SJSA1 (cell line): ENCODE measurements at regions not wholly inside any gene's neighbourhood (a gene's known extent, or its start where the extent isn't known, plus 50 kb on each side); places are given as distances from the start of the nearest gene placed in this dataset.
A peak's percentile ranks its signal among the peaks of the same experiment; 100 is the strongest.

Source experiments
- DNase-seq, 2 experiments: peaks; one replicate each; pipeline ENCODE4 v3.0.0-alpha.2; 2015 to 2020; ENCODE audit warnings: low spot score in 2 of 2, low read depth in 1 of 2
- H3K27ac ChIP-seq: fragments of 250-450 bp; sonication (Bioruptor Pico); 2 replicates; pipeline ENCODE4 v1.5.1; 2020; ENCODE audit warnings: mild to moderate bottlenecking, moderate library complexity
- H3K27me3 ChIP-seq: fragments of 250-450 bp; sonication (Bioruptor Pico); replicated peaks from 2 replicates; pipeline ENCODE4 v1.5.1; 2020; ENCODE audit warnings: mild to moderate bottlenecking, moderate library complexity
- H3K36me3 ChIP-seq: fragments of 250-450 bp; sonication (Bioruptor Pico); 2 replicates; pipeline ENCODE4 v1.5.1; 2020; ENCODE audit warnings: mild to moderate bottlenecking
- H3K4me1 ChIP-seq: fragments of 250-450 bp; sonication (Bioruptor Pico); replicated peaks from 2 replicates; pipeline ENCODE4 v1.6.1; 2021; ENCODE audit warnings: mild to moderate bottlenecking
- H3K4me3 ChIP-seq: fragments of 250-450 bp; sonication (Bioruptor Pico); 2 replicates; pipeline ENCODE4 v1.5.1; 2020; ENCODE audit warnings: mild to moderate bottlenecking
- H3K9me3 ChIP-seq: fragments of 250-450 bp; sonication (Bioruptor Pico); replicated peaks from 2 replicates; pipeline ENCODE4 v1.5.1; 2020; ENCODE audit warnings: mild to moderate bottlenecking

- Histone ChIP-seq H3K27ac (no peak overlapping the region), H3K9me3 (0 out of 2 replicates have a peak, but pooled peaks cover 3% of the 10 kb centered on the region), H3K36me3 (no peaks in the 10 kb centered on the region), H3K4me3 (no peak overlapping the region), H3K27me3 (no peaks in the 10 kb centered on the region), H3K4me1 (no peaks in the 10 kb centered on the region)
- DNase-seq: no peak
Measured at GRCh38 chr15:46408312-46408711, 773.5 kb downstream of the SQOR start.

GRCh38 chr15:46409841-46410301 is 775.0 kb downstream of the SQOR start:
- no peak for DNase-seq
- Histone ChIP-seq H3K36me3 (no peaks in the 10 kb centered on the region), H3K27ac (no peak overlapping the region), H3K9me3 (0 out of 2 replicates have a peak, but pooled peaks cover 6% of the 10 kb centered on the region), H3K27me3 (no peaks in the 10 kb centered on the region; the same call in 1 of the 2 replicates), H3K4me1 (peaks cover 6% of the 10 kb centered on the region; the same call in 1 of the 2 replicates), H3K4me3 (no peak overlapping the region)

- Histone ChIP-seq H3K4me3 (no peak overlapping the region), H3K9me3 (0 out of 2 replicates have a peak, but pooled peaks cover 6% of the 10 kb centered on the region), H3K36me3 (no peaks in the 10 kb centered on the region), H3K27ac (no peak overlapping the region), H3K4me1 (peaks cover 6% of the 10 kb centered on the region; the same call in 1 of the 2 replicates), H3K27me3 (no peaks in the 10 kb centered on the region; the same call in 1 of the 2 replicates)
- DNase-seq: no peak
Measured at GRCh38 chr15:46410705-46411104, 775.9 kb downstream of the SQOR start.

GRCh38 chr15:46411900-46412299 is 777.1 kb downstream of the SQOR start:
- Histone ChIP-seq H3K4me3 (no peak overlapping the region), H3K27ac (no peak overlapping the region), H3K9me3 (0 out of 2 replicates have a peak, but pooled peaks cover 6% of the 10 kb centered on the region), H3K4me1 (peaks cover 6% of the 10 kb centered on the region; the same call in 1 of the 2 replicates), H3K36me3 (no peaks in the 10 kb centered on the region), H3K27me3 (no peaks in the 10 kb centered on the region; the same call in 1 of the 2 replicates)
- no peak for DNase-seq

- Histone ChIP-seq H3K4me1 (peaks cover 6% of the 10 kb centered on the region; the same call in 1 of the 2 replicates), H3K4me3 (no peak overlapping the region), H3K27me3 (no peaks in the 10 kb centered on the region; the same call in 1 of the 2 replicates), H3K27ac (peak overlapping the region; percentile 37; the same call in 1 of the 2 replicates), H3K9me3 (peaks cover 6% of the 10 kb centered on the region; the same call in 1 of the 2 replicates), H3K36me3 (no peaks in the 10 kb centered on the region)
- peak in 1 of 2 experiments; percentile 1 for DNase-seq
Measured at GRCh38 chr15:46413799-46414198, 779.0 kb downstream of the SQOR start.

- Histone ChIP-seq H3K27ac (no peak overlapping the region), H3K27me3 (no peaks in the 10 kb centered on the region; the same call in 1 of the 2 replicates), H3K4me1 (peaks cover 6% of the 10 kb centered on the region; the same call in 1 of the 2 replicates), H3K36me3 (no peaks in the 10 kb centered on the region), H3K9me3 (peaks cover 6% of the 10 kb centered on the region; the same call in 1 of the 2 replicates), H3K4me3 (no peak overlapping the region)
- DNase-seq: no peak
Measured at GRCh38 chr15:46416544-46416943, 781.7 kb downstream of the SQOR start.

GRCh38 chr15:46420990-46421389 is 786.2 kb downstream of the SQOR start:
- Histone ChIP-seq H3K27me3 (no peaks in the 10 kb centered on the region), H3K4me1 (no peaks in the 10 kb centered on the region), H3K4me3 (no peak overlapping the region), H3K9me3 (peaks cover 3% of the 10 kb centered on the region; the same call in 1 of the 2 replicates), H3K36me3 (no peaks in the 10 kb centered on the region), H3K27ac (no peak overlapping the region)
- DNase-seq: no peak

GRCh38 chr15:46441294-46442062 is 806.6 kb downstream of the SQOR start:
- Histone ChIP-seq H3K9me3 (no peaks in the 10 kb centered on the region; the same call in 1 of the 2 replicates), H3K4me3 (no peak overlapping the region), H3K27ac (peak overlapping the region; percentile 47), H3K4me1 (peaks cover 8% of the 10 kb centered on the region; the same call in 1 of the 2 replicates), H3K27me3 (no peaks in the 10 kb centered on the region; the same call in 1 of the 2 replicates), H3K36me3 (no peaks in the 10 kb centered on the region)
- DNase-seq: peak in 1 of 2 experiments; percentile 7

GRCh38 chr15:46442184-46442583 is 807.4 kb downstream of the SQOR start:
- peak overlapping the region; percentile 47 for H3K27ac ChIP-seq
- no peaks in the 10 kb centered on the region; the same call in 1 of the 2 replicates for H3K27me3 ChIP-seq
- DNase-seq: peak; percentile 4 to 36
- no peaks in the 10 kb centered on the region for H3K36me3 ChIP-seq
- no peaks in the 10 kb centered on the region; the same call in 1 of the 2 replicates for H3K9me3 ChIP-seq
- H3K4me1 ChIP-seq: peaks cover 8% of the 10 kb centered on the region; the same call in 1 of the 2 replicates
- H3K4me3 ChIP-seq: no peak overlapping the region; the same call in 1 of the 2 replicates

GRCh38 chr15:46442901-46443590 is 808.2 kb downstream of the SQOR start:
- DNase-seq: peak in 1 of 2 experiments; percentile 1
- no peaks in the 10 kb centered on the region; the same call in 1 of the 2 replicates for H3K27me3 ChIP-seq

GRCh38 chr15:46450112-46450809 is 815.4 kb downstream of the SQOR start:
- Histone ChIP-seq H3K4me3 (no peak overlapping the region), H3K36me3 (no peaks in the 10 kb centered on the region), H3K9me3 (0 out of 2 replicates have a peak, but pooled peaks cover 6% of the 10 kb centered on the region), H3K27me3 (no peaks in the 10 kb centered on the region), H3K27ac (no peak overlapping the region), H3K4me1 (no peaks in the 10 kb centered on the region)
- no peak for DNase-seq

More at GRCh38 chr15:46442901-46443590, 808.2 kb downstream of the SQOR start:
- H3K4me1 ChIP-seq: peaks cover 8% of the 10 kb centered on the region; the same call in 1 of the 2 replicates
- no peaks in the 10 kb centered on the region for H3K36me3 ChIP-seq
- H3K27ac ChIP-seq: peak overlapping the region; percentile 47
- H3K9me3 ChIP-seq: no peaks in the 10 kb centered on the region; the same call in 1 of the 2 replicates
- H3K4me3 ChIP-seq: no peak overlapping the region

GRCh38 chr15:46450810-46451182 is 816.0 kb downstream of the SQOR start:
- H3K4me3 ChIP-seq: no peak overlapping the region
- no peak for DNase-seq
- H3K27me3 ChIP-seq: no peaks in the 10 kb centered on the region
- H3K4me1 ChIP-seq: no peaks in the 10 kb centered on the region
- H3K27ac ChIP-seq: no peak overlapping the region
- no peaks in the 10 kb centered on the region for H3K36me3 ChIP-seq
- 0 out of 2 replicates have a peak, but pooled peaks cover 6% of the 10 kb centered on the region for H3K9me3 ChIP-seq

- Histone ChIP-seq H3K36me3 (no peaks in the 10 kb centered on the region), H3K4me1 (no peaks in the 10 kb centered on the region), H3K27me3 (no peaks in the 10 kb centered on the region), H3K9me3 (0 out of 2 replicates have a peak, but pooled peaks cover 6% of the 10 kb centered on the region), H3K4me3 (no peak overlapping the region), H3K27ac (no peak overlapping the region)
- DNase-seq: no peak
Measured at GRCh38 chr15:46452297-46452820, 817.5 kb downstream of the SQOR start.
